Ishikawa (cell line): ENCODE measurements at regions not wholly inside any gene's neighbourhood (a gene's known extent, or its start where the extent isn't known, plus 50 kb on each side); places are given as distances from the start of the nearest gene placed in this dataset.

ENCODE experiments used
- CEBPB ChIP-seq: IDR thresholded peaks from 2 replicates; pipeline ENCODE4 v1.6.1; 2012
- CREB1 ChIP-seq: IDR thresholded peaks from 2 replicates; pipeline ENCODE4 v1.6.1; 2012; ENCODE audit warnings: low read depth
- EGR1 ChIP-seq: IDR thresholded peaks from 2 replicates; pipeline ENCODE4 v1.6.1; 2012
- EP300 ChIP-seq: IDR thresholded peaks from 2 replicates; pipeline ENCODE4 v1.6.1; 2012; ENCODE audit warnings: borderline replicate concordance
- FOXM1 ChIP-seq: IDR thresholded peaks from 2 replicates; pipeline ENCODE4 v1.6.1; 2012; ENCODE audit warnings: low read depth, borderline replicate concordance
- NFIC ChIP-seq: IDR thresholded peaks from 2 replicates; pipeline ENCODE4 v1.6.1; 2012
- RAD21 ChIP-seq: IDR thresholded peaks from 2 replicates; pipeline ENCODE4 v1.6.1; 2012; ENCODE audit warnings: low read depth
- TAF1 ChIP-seq: IDR thresholded peaks from 2 replicates; pipeline ENCODE4 v1.6.1; 2012; ENCODE audit warnings: low read depth, mild to moderate bottlenecking
- TCF12 ChIP-seq: IDR thresholded peaks from 2 replicates; pipeline ENCODE4 v1.6.1; 2012; ENCODE audit warnings: low read depth
- TEAD4 ChIP-seq: IDR thresholded peaks from 2 replicates; pipeline ENCODE4 v1.6.1; 2012
- YY1 ChIP-seq: IDR thresholded peaks from 2 replicates; pipeline ENCODE4 v1.6.1; 2012; ENCODE audit warnings: low read depth
- ZBTB7A ChIP-seq: IDR thresholded peaks from 2 replicates; pipeline ENCODE4 v1.6.1; 2012; ENCODE audit warnings: low read depth
- TF ChIP-seq, protein P1 (sequence below): IDR thresholded peaks from 2 replicates; pipeline ENCODE4 v1.6.1; 2012
- TF ChIP-seq, protein P2 (sequence below): IDR thresholded peaks from 2 replicates; pipeline ENCODE4 v1.6.1; 2012; ENCODE audit warnings: low read depth, mild to moderate bottlenecking
- TF ChIP-seq, protein P3 (sequence below): IDR thresholded peaks from 2 replicates; pipeline ENCODE4 v1.6.1; 2012

DNA sequence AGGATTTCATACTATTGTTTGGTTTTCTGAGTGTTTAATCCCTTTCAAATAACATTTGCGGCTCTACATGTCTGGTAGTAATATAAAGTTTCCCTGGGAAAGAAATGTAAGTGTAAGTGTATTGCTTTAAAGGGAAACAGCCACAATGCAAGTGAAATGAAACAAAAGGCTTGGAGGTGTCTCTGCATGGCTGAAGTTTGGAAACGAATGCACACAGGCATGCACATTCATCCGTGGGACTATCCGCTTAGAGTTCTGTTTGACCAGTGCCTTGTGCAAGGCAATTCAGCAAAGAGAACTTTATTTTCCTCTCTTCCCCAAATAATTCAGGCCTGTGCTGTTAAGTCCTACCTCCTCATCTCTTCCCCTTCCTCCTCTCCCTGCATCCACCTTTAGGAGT, 56.1 kb upstream of the MRTFB start:
- TF ChIP-seq CREB1 (no peak), ZBTB7A (no peak), EGR1 (no peak)
- TF ChIP-seq, protein P1, sequence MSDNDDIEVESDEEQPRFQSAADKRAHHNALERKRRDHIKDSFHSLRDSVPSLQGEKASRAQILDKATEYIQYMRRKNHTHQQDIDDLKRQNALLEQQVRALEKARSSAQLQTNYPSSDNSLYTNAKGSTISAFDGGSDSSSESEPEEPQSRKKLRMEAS = no peak

DNA sequence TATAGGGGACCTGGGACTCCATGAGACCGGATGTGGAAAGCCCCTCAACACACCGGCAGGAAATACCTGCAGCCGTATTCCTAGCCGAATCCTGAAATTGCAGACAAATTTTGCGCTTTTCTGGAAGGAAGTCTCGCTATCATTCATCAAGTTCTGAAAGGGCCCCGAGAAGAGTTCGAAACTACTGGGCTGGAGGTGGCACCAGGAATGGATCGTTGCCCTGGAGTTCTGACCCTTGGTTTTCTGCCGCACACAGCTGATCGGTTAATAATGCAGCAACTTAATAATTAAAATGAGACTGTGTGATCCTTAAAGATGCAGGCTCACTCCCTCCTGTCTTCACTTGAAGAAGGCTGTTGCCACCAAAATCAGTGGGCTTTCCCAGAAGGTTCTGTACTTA, 55.7 kb upstream of the MRTFB start:
- TF ChIP-seq TAF1 (no peak), CEBPB (no peak), YY1 (no peak), EP300 (no peak), TCF12 (no peak), EGR1 (no peak), ZBTB7A (no peak)
- TF ChIP-seq, protein P2, sequence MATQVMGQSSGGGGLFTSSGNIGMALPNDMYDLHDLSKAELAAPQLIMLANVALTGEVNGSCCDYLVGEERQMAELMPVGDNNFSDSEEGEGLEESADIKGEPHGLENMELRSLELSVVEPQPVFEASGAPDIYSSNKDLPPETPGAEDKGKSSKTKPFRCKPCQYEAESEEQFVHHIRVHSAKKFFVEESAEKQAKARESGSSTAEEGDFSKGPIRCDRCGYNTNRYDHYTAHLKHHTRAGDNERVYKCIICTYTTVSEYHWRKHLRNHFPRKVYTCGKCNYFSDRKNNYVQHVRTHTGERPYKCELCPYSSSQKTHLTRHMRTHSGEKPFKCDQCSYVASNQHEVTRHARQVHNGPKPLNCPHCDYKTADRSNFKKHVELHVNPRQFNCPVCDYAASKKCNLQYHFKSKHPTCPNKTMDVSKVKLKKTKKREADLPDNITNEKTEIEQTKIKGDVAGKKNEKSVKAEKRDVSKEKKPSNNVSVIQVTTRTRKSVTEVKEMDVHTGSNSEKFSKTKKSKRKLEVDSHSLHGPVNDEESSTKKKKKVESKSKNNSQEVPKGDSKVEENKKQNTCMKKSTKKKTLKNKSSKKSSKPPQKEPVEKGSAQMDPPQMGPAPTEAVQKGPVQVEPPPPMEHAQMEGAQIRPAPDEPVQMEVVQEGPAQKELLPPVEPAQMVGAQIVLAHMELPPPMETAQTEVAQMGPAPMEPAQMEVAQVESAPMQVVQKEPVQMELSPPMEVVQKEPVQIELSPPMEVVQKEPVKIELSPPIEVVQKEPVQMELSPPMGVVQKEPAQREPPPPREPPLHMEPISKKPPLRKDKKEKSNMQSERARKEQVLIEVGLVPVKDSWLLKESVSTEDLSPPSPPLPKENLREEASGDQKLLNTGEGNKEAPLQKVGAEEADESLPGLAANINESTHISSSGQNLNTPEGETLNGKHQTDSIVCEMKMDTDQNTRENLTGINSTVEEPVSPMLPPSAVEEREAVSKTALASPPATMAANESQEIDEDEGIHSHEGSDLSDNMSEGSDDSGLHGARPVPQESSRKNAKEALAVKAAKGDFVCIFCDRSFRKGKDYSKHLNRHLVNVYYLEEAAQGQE = no peak
- TF ChIP-seq, protein P3, sequence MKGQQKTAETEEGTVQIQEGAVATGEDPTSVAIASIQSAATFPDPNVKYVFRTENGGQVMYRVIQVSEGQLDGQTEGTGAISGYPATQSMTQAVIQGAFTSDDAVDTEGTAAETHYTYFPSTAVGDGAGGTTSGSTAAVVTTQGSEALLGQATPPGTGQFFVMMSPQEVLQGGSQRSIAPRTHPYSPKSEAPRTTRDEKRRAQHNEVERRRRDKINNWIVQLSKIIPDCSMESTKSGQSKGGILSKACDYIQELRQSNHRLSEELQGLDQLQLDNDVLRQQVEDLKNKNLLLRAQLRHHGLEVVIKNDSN = no peak
- TF ChIP-seq, protein P1 = no peak

DNA sequence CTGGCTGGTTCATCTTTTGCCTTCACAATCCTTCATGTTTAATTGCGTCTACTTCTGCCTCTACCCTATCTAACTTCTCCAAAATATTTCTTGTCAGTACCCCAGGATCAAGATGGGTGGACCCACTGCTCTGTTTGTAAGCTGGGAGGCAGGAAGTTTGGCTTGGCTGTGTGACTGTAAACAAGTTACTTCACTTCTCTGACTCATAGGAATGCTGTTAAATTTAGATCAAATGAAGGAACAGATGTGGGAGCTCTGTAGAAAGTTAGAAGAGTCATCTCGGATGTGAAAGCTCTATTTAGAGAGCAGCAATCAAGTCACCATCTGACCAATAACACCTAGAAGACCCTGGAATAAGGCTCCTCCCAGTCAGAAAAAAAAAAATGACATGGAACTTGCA, 55.2 kb upstream of the MRTFB start:
- TF ChIP-seq EGR1 (no peak), TEAD4 (no peak), TAF1 (no peak), ZBTB7A (no peak), TCF12 (no peak), EP300 (no peak), RAD21 (no peak), FOXM1 (no peak)
- TF ChIP-seq, protein P1 = no peak

DNA sequence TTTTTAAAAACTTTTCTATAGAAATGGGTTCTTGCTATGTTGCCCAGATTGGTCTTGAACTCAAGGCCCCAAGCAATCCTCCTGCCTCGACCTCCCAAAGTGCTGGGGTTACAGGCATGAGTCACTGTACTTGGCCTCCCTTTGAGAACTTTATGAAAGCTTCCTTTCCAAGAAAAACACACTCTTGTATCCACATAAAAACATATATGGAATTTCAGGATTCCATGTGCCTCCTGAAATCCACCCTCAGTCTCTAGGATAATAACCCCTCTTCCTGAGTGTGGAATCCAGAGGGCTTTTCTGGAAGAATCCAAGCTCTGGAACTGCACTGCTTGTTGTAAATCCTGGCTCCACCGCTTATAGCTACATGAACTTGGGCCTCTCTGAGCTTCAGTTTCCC, 53.2 kb upstream of the MRTFB start:
- TF ChIP-seq TAF1 (no peak), ZBTB7A (no peak), CEBPB (no peak), CREB1 (no peak), TEAD4 (no peak), FOXM1 (no peak), NFIC (no peak), EP300 (no peak), EGR1 (no peak)
- TF ChIP-seq, protein P1 = no peak
- TF ChIP-seq, protein P3 = no peak

DNA sequence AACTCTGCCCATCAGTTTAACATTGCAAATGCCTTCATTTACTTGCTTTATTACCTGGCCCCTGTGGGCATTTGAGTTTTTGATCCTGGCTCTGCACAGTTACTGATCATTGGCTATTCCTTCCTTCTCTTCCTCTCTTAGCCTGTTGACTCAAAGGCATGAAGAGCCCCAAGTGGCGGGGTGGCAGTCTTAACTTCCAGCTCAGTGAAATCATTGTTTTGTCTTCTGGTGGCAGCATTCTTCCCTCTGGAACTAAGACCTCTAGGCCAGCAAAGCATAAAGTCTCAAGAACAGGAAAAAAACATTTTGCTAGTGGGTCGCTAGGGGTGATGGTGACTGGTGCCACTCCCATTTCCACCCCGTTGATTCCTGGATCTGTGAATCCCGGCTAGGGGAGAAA, 52.3 kb upstream of the MRTFB start:
- no peak for TF ChIP-seq EP300

DNA sequence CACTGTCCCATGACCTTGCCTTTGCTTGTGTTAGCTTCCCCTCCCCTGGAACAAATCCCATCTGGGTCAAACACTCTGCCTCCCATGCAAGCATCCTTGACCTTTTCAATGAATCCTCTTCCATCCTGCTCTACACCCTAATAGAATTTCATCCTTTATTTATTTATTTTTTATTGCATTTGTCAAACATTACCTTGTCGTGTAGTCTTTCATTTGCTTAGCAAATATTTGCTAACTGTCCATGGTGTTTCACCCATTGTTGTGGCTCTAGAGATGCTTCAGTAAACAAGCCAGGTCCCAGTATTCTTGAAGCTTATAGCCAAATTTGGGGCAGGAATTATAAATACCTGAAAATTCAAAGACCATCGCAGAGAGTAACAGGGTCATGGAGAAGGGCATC, 51.0 kb upstream of the MRTFB start:
- TF ChIP-seq, protein P2 = no peak
